ENCODE measurements at regions not wholly inside any gene's neighbourhood (a gene's known extent, or its start where the extent isn't known, plus 50 kb on each side); places are given as distances from the start of the nearest gene placed in this dataset.

DNA sequence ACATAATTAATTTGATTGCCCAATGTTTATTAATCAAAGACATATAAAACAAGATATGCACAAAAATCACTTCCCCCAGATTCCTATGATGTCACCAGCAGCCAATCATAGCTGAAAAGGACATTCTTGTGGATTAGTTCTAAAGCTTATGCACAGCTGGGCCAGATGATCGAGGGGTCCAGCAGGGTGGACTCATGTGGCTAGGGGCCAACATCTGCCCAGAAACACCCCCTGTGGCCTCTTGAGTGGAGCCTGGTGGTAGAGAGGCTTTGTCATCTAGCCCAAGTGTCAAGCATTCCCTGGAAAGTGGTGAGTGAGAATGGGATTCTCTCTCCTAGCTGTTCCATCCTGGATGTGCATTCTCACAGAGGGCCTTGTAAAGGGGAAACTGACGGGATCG lies 590.0 kb downstream of the BCL11B start:
- Histone ChIP-seq H2AFZ (no peak overlapping the region), H3K4me1 (ENCODE audit: insufficient read depth) (no peaks in the 10 kb centered on the region), H3K9me3 (ENCODE audit: low read depth) (no peaks in the 10 kb centered on the region), H3K9me2 (ENCODE audit: insufficient read depth) (no peaks in the 10 kb centered on the region), H3F3A (ENCODE audit: insufficient read depth) (no peaks in the 10 kb centered on the region), H4K20me1 (ENCODE audit: insufficient read depth) (no peaks in the 10 kb centered on the region), H3K27ac (no peak overlapping the region), H3K27me3 (replicated peaks; ENCODE audit: insufficient read depth) (no peaks in the 10 kb centered on the region), H3K4me3 (no peak overlapping the region), H3K36me3 (ENCODE audit: low read depth) (no peaks in the 10 kb centered on the region), H3K4me2 (ENCODE audit: unreplicated experiment) (no peak overlapping the region), H3K79me2 (ENCODE audit: insufficient read depth) (no peaks in the 10 kb centered on the region), H3K9ac (no peak overlapping the region)
- in situ Hi-C loops (cut with MboI): no loop called here
- DNase-seq: no peak
- WGBS, 2 experiments (ENCODE audit: low coverage in 1 of 2, low lambda C conversion rate in 2 of 2, missing lambda C conversion rate in 2 of 2): 15 to 17% methylated on average over 3 of the region's 3 CpGs
- TF ChIP-seq EZH2 (IDR thresholded peaks at IDR 0.05; ENCODE audit: insufficient read depth, poor library complexity, severe bottlenecking): no peak
- no peak for TF ChIP-seq EZH2phosphoT487 (IDR thresholded peaks at IDR 0.05; ENCODE audit: insufficient read depth, low read depth)

DNA sequence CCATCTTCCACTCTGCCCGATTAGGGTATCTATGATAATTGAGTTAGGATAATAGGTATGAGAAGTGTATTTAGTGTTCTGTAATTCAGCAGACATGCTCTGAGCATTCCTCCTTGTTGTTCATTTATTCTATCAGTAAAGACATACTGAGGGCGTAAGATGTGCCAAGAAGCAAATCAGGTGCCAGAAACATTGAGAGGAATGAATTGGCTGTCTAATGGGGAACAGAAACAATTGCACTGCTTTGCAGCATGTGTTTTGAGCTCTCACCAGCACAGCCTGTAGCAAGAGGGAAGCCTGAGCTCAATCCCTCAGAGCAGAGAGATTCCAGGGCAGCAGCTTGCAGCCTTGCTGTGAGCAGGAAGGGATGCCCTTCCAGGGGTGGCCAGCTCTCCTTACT lies 589.3 kb downstream of the BCL11B start:
- DNase-seq: no peak
- Histone ChIP-seq H3K4me1 (ENCODE audit: insufficient read depth) (no peaks in the 10 kb centered on the region), H4K20me1 (ENCODE audit: insufficient read depth) (no peaks in the 10 kb centered on the region), H3F3A (ENCODE audit: insufficient read depth) (no peaks in the 10 kb centered on the region), H3K9me3 (ENCODE audit: low read depth) (no peaks in the 10 kb centered on the region), H3K9me2 (ENCODE audit: insufficient read depth) (no peaks in the 10 kb centered on the region), H3K4me2 (ENCODE audit: unreplicated experiment) (no peak overlapping the region), H3K27me3 (replicated peaks; ENCODE audit: insufficient read depth) (no peaks in the 10 kb centered on the region), H3K27ac (no peak overlapping the region), H3K36me3 (ENCODE audit: low read depth) (no peaks in the 10 kb centered on the region), H3K79me2 (ENCODE audit: insufficient read depth) (no peaks in the 10 kb centered on the region), H2AFZ (no peak overlapping the region), H3K4me3 (no peak overlapping the region), H3K9ac (no peak overlapping the region)
- in situ Hi-C loops (cut with MboI): no loop called here
- WGBS, 2 experiments (ENCODE audit: low coverage in 1 of 2, low lambda C conversion rate in 2 of 2, missing lambda C conversion rate in 2 of 2): 14 to 21% methylated on average over 2 of the region's 2 CpGs
- TF ChIP-seq EZH2phosphoT487 (IDR thresholded peaks at IDR 0.05; ENCODE audit: insufficient read depth, low read depth): no peak
- TF ChIP-seq EZH2 (IDR thresholded peaks at IDR 0.05; ENCODE audit: insufficient read depth, poor library complexity, severe bottlenecking): no peak

GRCh38 chr14:98684468-98684867 lies 587.5 kb downstream of the BCL11B start:
- no peaks in the 10 kb centered on the region for H3K27me3 ChIP-seq (replicated peaks; ENCODE audit: insufficient read depth)
- no peaks in the 10 kb centered on the region for H3K79me2 ChIP-seq (ENCODE audit: insufficient read depth)
- H4K20me1 ChIP-seq (ENCODE audit: insufficient read depth): no peaks in the 10 kb centered on the region
- DNase-seq: no peak
- TF ChIP-seq EZH2phosphoT487 (IDR thresholded peaks at IDR 0.05; ENCODE audit: insufficient read depth, low read depth) (no peak), EZH2 (IDR thresholded peaks at IDR 0.05; ENCODE audit: insufficient read depth, poor library complexity, severe bottlenecking) (no peak)
- no peaks in the 10 kb centered on the region for H3K4me1 ChIP-seq (ENCODE audit: insufficient read depth)
- H3K4me2 ChIP-seq (ENCODE audit: unreplicated experiment): no peak overlapping the region
- no peak overlapping the region for H3K27ac ChIP-seq
- no peak overlapping the region for H3K9ac ChIP-seq
- H3K9me3 ChIP-seq (ENCODE audit: low read depth): no peaks in the 10 kb centered on the region
- H3K36me3 ChIP-seq (ENCODE audit: low read depth): no peaks in the 10 kb centered on the region
- no peak overlapping the region for H3K4me3 ChIP-seq
- H3F3A ChIP-seq (ENCODE audit: insufficient read depth): no peaks in the 10 kb centered on the region
- H3K9me2 ChIP-seq (ENCODE audit: insufficient read depth): no peaks in the 10 kb centered on the region
- no peak overlapping the region for H2AFZ ChIP-seq
- WGBS, 2 experiments (ENCODE audit: low coverage in 1 of 2, low lambda C conversion rate in 2 of 2, missing lambda C conversion rate in 2 of 2): 17 to 36% methylated on average over 3 to 4 of the region's 4 CpGs
- in situ Hi-C loops (cut with MboI): no loop called here

- Histone ChIP-seq H3K4me2 (ENCODE audit: unreplicated experiment) (no peak overlapping the region), H3K79me2 (ENCODE audit: insufficient read depth) (no peaks in the 10 kb centered on the region), H4K20me1 (ENCODE audit: insufficient read depth) (no peaks in the 10 kb centered on the region), H3K27ac (no peak overlapping the region), H3K4me1 (ENCODE audit: insufficient read depth) (no peaks in the 10 kb centered on the region), H3K4me3 (no peak overlapping the region), H3K27me3 (replicated peaks; ENCODE audit: insufficient read depth) (no peaks in the 10 kb centered on the region), H3K9ac (no peak overlapping the region), H3F3A (ENCODE audit: insufficient read depth) (no peaks in the 10 kb centered on the region), H3K9me2 (ENCODE audit: insufficient read depth) (no peaks in the 10 kb centered on the region), H3K9me3 (ENCODE audit: low read depth) (no peaks in the 10 kb centered on the region), H2AFZ (no peak overlapping the region), H3K36me3 (ENCODE audit: low read depth) (no peaks in the 10 kb centered on the region)
- in situ Hi-C loops (cut with MboI): no loop called here
- no peak for TF ChIP-seq EZH2phosphoT487 (IDR thresholded peaks at IDR 0.05; ENCODE audit: insufficient read depth, low read depth)
- no peak for TF ChIP-seq EZH2 (IDR thresholded peaks at IDR 0.05; ENCODE audit: insufficient read depth, poor library complexity, severe bottlenecking)
- 23 to 28% methylated on average over 6 of the region's 6 CpGs for WGBS, 2 experiments (ENCODE audit: low coverage in 1 of 2, low lambda C conversion rate in 2 of 2, missing lambda C conversion rate in 2 of 2)
- no peak for DNase-seq
These were observed 586.3 kb downstream of the BCL11B start for GRCh38 chr14:98685725-98686124.

DNA sequence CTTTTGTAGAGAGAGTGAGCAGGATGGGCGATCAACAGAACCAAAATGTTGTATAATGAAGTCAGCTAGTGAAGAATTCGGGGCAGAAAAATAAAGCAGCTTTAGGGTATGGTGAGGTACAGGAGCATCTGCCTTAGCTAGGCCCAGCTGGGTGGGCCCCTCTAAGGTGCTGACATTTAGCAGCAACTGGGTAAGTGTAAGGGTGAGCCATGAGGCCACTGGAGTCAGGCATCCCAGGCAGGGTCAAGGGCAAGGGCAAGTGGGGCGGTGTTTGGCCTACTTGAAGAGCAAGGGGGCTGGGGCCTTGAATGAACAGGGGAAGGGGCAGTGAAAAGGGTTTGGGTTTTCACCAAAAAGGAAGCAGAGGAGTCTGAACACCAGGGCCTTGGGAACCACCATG lies 583.6 kb downstream of the BCL11B start:
- Histone ChIP-seq H3K27ac (no peak overlapping the region), H3K9ac (no peak overlapping the region), H3K4me3 (no peak overlapping the region), H3K4me1 (ENCODE audit: insufficient read depth) (no peaks in the 10 kb centered on the region), H3K27me3 (replicated peaks; ENCODE audit: insufficient read depth) (no peaks in the 10 kb centered on the region), H2AFZ (no peak overlapping the region), H3K4me2 (ENCODE audit: unreplicated experiment) (no peak overlapping the region), H4K20me1 (ENCODE audit: insufficient read depth) (no peaks in the 10 kb centered on the region), H3K79me2 (ENCODE audit: insufficient read depth) (no peaks in the 10 kb centered on the region), H3K36me3 (ENCODE audit: low read depth) (no peaks in the 10 kb centered on the region), H3K9me3 (ENCODE audit: low read depth) (no peaks in the 10 kb centered on the region), H3F3A (ENCODE audit: insufficient read depth) (no peaks in the 10 kb centered on the region), H3K9me2 (ENCODE audit: insufficient read depth) (no peaks in the 10 kb centered on the region)
- TF ChIP-seq EZH2 (IDR thresholded peaks at IDR 0.05; ENCODE audit: insufficient read depth, poor library complexity, severe bottlenecking) (no peak), EZH2phosphoT487 (IDR thresholded peaks at IDR 0.05; ENCODE audit: insufficient read depth, low read depth) (no peak)
- WGBS, 2 experiments (ENCODE audit: low coverage in 1 of 2, low lambda C conversion rate in 2 of 2, missing lambda C conversion rate in 2 of 2): 38 to 41% methylated on average over 3 of the region's 3 CpGs
- no peak for DNase-seq
- in situ Hi-C loops (cut with MboI): no loop called here

Data from GM23248 (cell line).